ENCODE measurements at regions not wholly inside any gene's neighbourhood (a gene's known extent, or its start where the extent isn't known, plus 50 kb on each side); places are given as distances from the start of the nearest gene placed in this dataset.

GRCh38 chr2:223460209-223460608 lies 142.0 kb downstream of the SCG2 start:
- TF ChIP-seq POLR2A (IDR thresholded peaks at IDR 0.05) (no peak), EP300 (IDR thresholded peaks at IDR 0.05) (no peak), CTCF (IDR thresholded peaks at IDR 0.05) (no peak), POLR2AphosphoS5 (IDR thresholded peaks at IDR 0.05) (no peak)
